ENCODE measurements at regions not wholly inside any gene's neighbourhood (a gene's known extent, or its start where the extent isn't known, plus 50 kb on each side); places are given as distances from the start of the nearest gene placed in this dataset.

DNA sequence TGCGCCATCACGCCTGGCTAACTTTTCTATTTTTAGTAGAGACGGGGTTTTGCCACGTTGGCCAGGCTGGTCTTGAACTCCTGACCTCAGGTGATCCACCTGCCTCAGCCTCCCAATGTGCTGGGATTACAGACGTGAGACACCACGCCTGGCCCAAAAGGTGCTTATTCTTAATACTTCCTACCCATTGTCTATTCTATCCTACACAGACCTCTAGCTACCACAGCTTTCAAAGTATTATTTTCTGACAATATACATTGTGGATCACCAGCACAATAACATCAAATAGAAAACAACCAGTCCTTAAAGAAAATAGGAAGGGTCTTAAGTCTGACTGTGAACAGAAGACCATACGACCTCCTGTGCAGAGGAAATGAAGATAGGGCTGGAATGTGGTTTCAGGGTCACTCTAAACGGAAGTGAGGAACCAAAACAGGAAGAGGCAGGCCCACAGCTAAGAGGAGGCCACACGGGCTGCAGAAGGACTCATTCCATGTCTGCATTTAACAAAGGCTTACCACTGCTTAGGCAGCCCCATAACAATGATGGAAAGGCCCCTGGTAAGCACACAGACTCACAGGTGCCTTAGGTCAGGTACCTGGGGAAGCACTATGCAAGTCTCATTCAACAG, 115.2 kb downstream of the ZFAND4 start:
- ChIA-PET POLR2A (no interaction called here), RAD21 (ENCODE audit: unreplicated experiment) (no interaction called here), CTCF (interaction anchor here (0.6 kb wide), 1 partner anchor 126 kb away, joined by 3 read pairs; no protein-coding TSS in a partner anchor), SMC1A (ENCODE audit: uncharacterized antibody, unreplicated experiment) (no interaction called here)
- Histone ChIP-seq H3K79me2 (ENCODE audit: control insufficient read depth, insufficient read depth, low read length) (no peaks in the 10 kb centered on the region; the same call in 1 of the 2 replicates), H3K4me3 (no peak overlapping the region), H2AFZ (ENCODE audit: control insufficient read depth, low read depth, low read length) (peak overlapping the region; percentile 3; the same call in 1 of the 2 replicates), H3K9me3 (replicated peaks; ENCODE audit: control insufficient read depth, insufficient read depth, low read length) (no peaks in the 10 kb centered on the region; the same call in 2 of the 3 replicates), H3K36me3 (ENCODE audit: control insufficient read depth in 2 of 2, insufficient read depth in 2 of 2, low read length in 1 of 2) (no peaks in the 10 kb centered on the region), H3K9ac (ENCODE audit: control insufficient read depth, insufficient read depth, low read length) (no peak overlapping the region), H3K4me1 (ENCODE audit: control insufficient read depth, insufficient read depth, low read length) (peaks cover 22% of the 10 kb centered on the region; the same call in 1 of the 2 replicates), H3K27ac (ENCODE audit: control insufficient read depth, insufficient read depth) (no peak overlapping the region; the same call in 1 of the 2 replicates), H4K20me1 (ENCODE audit: control insufficient read depth, insufficient read depth) (no peaks in the 10 kb centered on the region), H3K4me2 (ENCODE audit: control insufficient read depth, insufficient read depth) (no peak overlapping the region), H3K27me3 (replicated peaks in 1 of 2; ENCODE audit: control insufficient read depth in 2 of 2, insufficient read depth in 2 of 2, low read length in 1 of 2) (no peaks in the 10 kb centered on the region)
- BruUV-seq (replicated peaks), result no TSS peak
- intact Hi-C loops (cut with micrococcal nuclease; ENCODE audit: unreplicated experiment), result no loop called here
- FAIRE-seq (no peak), ATAC-seq (peak; percentile 84), DNase-seq (ENCODE audit: low read depth, low spot score) (no peak)
- WGBS (ENCODE audit: insufficient coverage, insufficient replicate concordance, low lambda C conversion rate, missing lambda C conversion rate), result 39% methylated on average over 9 of the region's 9 CpGs
- in situ Hi-C loops (cut with MboI), result no loop called here
- TF ChIP-seq ETV6 (conservative IDR thresholded peaks at IDR 0.05 in 1 of 2, IDR thresholded peaks at IDR 0.05 in 1 of 2; ENCODE audit: borderline replicate concordance in 1 of 2, low read depth in 1 of 2), result peak in 1 of 2 experiments; percentile 34; a peak in 1 of 4 replicates
- no peak for TF ChIP-seq EP300 (IDR thresholded peaks at IDR 0.05; ENCODE audit: borderline replicate concordance in 1 of 2, control insufficient read depth in 1 of 2, low read depth in 2 of 2, low read length in 2 of 2)
- TF ChIP-seq RUNX3 (IDR thresholded peaks at IDR 0.05; ENCODE audit: low read length), result peak; percentile 69
- no peak for TF ChIP-seq USF2 (IDR thresholded peaks at IDR 0.05; ENCODE audit: borderline replicate concordance, low read depth, low read length)
- 0 out of 2 replicates have a peak, but pooled peaks have one; percentile 29 for TF ChIP-seq NR2F1 (conservative IDR thresholded peaks at IDR 0.05)
- TF ChIP-seq SUZ12 (IDR thresholded peaks at IDR 0.05; ENCODE audit: unreplicated experiment), result no peak
- TF ChIP-seq NFIC (IDR thresholded peaks at IDR 0.05; ENCODE audit: low read depth, low read length), result no peak
- TF ChIP-seq IKZF2 (IDR thresholded peaks at IDR 0.05), result no peak
- no peak for TF ChIP-seq SMARCA5 (IDR thresholded peaks at IDR 0.05)
- peak; percentile 66; the same call in 1 of the 2 replicates for TF ChIP-seq SPI1 (IDR thresholded peaks at IDR 0.05; ENCODE audit: borderline replicate concordance, insufficient read depth, low read depth, low read length)
- no peak for TF ChIP-seq ZBTB11 (CRISPR knock-in tag; IDR thresholded peaks at IDR 0.05)
- TF ChIP-seq, protein P1, sequence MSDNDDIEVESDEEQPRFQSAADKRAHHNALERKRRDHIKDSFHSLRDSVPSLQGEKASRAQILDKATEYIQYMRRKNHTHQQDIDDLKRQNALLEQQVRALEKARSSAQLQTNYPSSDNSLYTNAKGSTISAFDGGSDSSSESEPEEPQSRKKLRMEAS (IDR thresholded peaks at IDR 0.05; ENCODE audit: low read depth, low read length), result no peak
- no peak for TF ChIP-seq PAX8 (IDR thresholded peaks at IDR 0.05)
- TF ChIP-seq HDAC6 (IDR thresholded peaks at IDR 0.05; ENCODE audit: unreplicated experiment), result no peak
- TF ChIP-seq STAT1 (conservative IDR thresholded peaks at IDR 0.05), result no peak
- no peak for TF ChIP-seq NFYB (IDR thresholded peaks at IDR 0.05; ENCODE audit: insufficient read depth, low read depth, low read length)
- no peak for TF ChIP-seq CBX3 (IDR thresholded peaks at IDR 0.05; ENCODE audit: borderline replicate concordance, low read depth)
- TF ChIP-seq IKZF1 (conservative IDR thresholded peaks at IDR 0.05), result no peak
- peak; percentile 77 for TF ChIP-seq GABPA (IDR thresholded peaks at IDR 0.05; ENCODE audit: low read depth)

All from GM12878 (cell line).